Activated T-cell treated with anti-CD3 and anti-CD28 coated beads, Interleukin-2, amount 50 U/mL, for 24 hours (primary cell): ENCODE measurements at regions not wholly inside any gene's neighbourhood (a gene's known extent, or its start where the extent isn't known, plus 50 kb on each side); places are given as distances from the start of the nearest gene placed in this dataset.

Experiments
- DNase-seq: peaks from one replicate; pipeline ENCODE4 v3.0.0-alpha.2; 2020
- H3K27ac Mint-ChIP-seq: 2 replicates; pipeline ENCODE4 v1.8.0; 2020; ENCODE audit warnings: mild to moderate bottlenecking, mixed read lengths
- H3K27me3 Mint-ChIP-seq: 2 replicates; pipeline ENCODE4 v1.8.0; 2020; ENCODE audit warnings: mixed read lengths
- H3K36me3 Mint-ChIP-seq: 2 replicates; pipeline ENCODE4 v1.8.0; 2020; ENCODE audit warnings: low read depth, mixed read lengths
- H3K4me1 Mint-ChIP-seq: 2 replicates; pipeline ENCODE4 v1.8.0; 2020; ENCODE audit warnings: low read depth, mixed read lengths
- H3K4me3 Mint-ChIP-seq: 2 replicates; pipeline ENCODE4 v1.8.0; 2020; ENCODE audit warnings: mild to moderate bottlenecking, moderate library complexity, mixed read lengths
- H3K9me3 Mint-ChIP-seq: 2 replicates; pipeline ENCODE4 v1.8.0; 2020; ENCODE audit warnings: mixed read lengths

DNA sequence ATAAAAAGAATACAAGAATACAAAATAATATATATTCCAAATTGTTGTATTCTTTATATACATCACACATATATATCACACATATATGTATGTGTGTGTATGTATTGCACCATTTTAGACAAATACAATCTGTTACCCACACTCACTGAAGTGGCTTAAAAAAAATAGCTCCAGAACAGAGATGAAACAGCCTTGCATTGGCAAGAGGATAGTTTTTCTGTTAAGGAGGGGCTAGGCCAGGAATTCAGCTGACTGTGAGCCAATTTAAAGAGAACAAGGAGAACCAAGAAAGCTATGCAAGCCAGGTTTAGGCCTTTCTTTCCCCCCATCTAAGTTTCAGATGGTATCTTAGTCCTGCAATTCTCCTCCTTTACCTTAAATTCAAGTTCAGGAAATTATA lies 257.5 kb downstream of the MZT1 start:
- Mint-ChIP-seq H3K27ac (no peak overlapping the region), H3K9me3 (no peaks in the 10 kb centered on the region), H3K27me3 (no peaks in the 10 kb centered on the region), H3K36me3 (no peaks in the 10 kb centered on the region), H3K4me3 (no peak overlapping the region), H3K4me1 (no peaks in the 10 kb centered on the region)
- no peak for DNase-seq

DNA sequence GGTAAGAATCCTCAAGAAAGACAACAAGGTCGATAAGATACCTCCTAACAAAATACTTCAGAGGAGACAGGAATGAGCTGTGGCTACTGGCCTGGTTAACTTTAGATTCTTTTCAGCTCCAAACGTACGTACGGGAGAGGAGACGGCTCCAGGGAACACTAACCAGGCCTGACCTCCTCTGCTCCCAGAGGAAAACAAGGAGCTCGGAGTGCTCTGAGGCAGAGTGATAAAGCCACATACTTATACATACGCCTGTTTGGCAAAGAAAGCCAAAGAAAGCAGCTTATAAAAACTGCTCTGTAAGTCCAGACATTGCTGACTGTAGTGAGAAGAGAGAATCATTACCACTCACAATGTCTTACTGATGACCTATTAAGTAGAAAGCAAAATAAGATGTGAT lies 263.9 kb downstream of the MZT1 start:
- no peak for DNase-seq
- no peaks in the 10 kb centered on the region for H3K4me1 Mint-ChIP-seq
- no peaks in the 10 kb centered on the region for H3K9me3 Mint-ChIP-seq
- H3K36me3 Mint-ChIP-seq: no peaks in the 10 kb centered on the region
- H3K27ac Mint-ChIP-seq: no peak overlapping the region
- H3K27me3 Mint-ChIP-seq: no peaks in the 10 kb centered on the region
- no peak overlapping the region for H3K4me3 Mint-ChIP-seq

DNA sequence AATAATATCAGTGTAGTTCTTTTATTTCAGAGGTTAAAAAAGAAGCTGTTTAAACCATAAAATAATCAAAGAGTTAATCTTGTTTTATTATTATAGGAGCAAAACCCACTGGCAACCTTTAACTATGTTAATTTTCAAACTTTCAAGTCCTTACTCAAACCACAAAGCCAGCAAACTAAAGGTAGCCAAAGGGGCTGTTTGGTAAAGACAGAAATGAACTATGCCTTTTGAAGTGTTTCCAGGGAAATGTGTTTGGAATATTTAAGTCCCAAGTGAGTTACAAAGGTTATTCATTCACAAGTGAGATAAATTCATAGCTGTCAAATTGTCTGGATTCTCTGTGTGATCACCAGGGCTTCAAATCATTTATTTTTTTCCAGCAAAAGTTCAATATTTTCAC lies 264.7 kb downstream of the MZT1 start:
- Mint-ChIP-seq H3K36me3 (no peaks in the 10 kb centered on the region), H3K4me3 (no peak overlapping the region), H3K27me3 (no peaks in the 10 kb centered on the region), H3K4me1 (no peaks in the 10 kb centered on the region), H3K27ac (no peak overlapping the region), H3K9me3 (no peaks in the 10 kb centered on the region)
- DNase-seq: no peak

DNA sequence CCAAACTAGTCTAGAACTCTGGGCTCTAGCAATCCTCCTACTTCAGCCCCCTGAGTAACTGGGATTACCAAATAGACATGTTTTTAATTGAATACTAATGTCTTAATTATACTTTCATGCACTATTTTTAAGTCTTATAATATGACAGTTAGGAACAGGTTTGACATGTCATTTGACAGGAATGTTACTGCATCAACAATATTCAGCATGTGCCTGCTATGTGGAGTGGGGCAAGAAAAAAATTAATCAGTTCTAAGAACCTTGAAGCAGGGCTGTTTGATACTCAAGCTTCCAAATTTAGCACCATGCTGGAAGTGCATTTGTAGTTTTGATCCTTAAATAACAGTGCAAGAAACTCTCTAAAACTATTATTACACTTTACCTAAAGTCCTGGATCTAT lies 265.3 kb downstream of the MZT1 start:
- Mint-ChIP-seq H3K4me1 (no peaks in the 10 kb centered on the region), H3K27ac (no peak overlapping the region), H3K27me3 (no peaks in the 10 kb centered on the region), H3K9me3 (no peaks in the 10 kb centered on the region), H3K36me3 (no peaks in the 10 kb centered on the region), H3K4me3 (no peak overlapping the region)
- DNase-seq: no peak

DNA sequence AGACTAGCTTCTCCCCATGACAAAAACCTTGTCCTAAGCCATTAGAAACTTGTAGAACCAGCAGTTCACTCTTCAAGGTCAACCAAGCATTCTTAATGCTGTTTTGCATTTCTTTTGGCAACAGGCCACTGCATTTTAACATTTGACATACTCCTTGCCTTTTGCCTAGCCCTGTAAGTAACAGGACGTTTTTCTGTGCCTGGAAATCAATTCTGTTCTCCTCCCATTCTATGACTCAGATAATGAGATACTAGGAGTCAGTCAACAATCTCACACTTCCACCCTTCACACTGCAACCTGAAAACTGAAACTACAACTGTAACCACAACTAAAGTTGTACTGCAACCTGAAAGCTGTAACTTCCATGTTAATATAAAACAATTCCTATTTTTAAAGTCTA lies 268.7 kb downstream of the MZT1 start:
- DNase-seq: no peak
- Mint-ChIP-seq H3K4me1 (no peaks in the 10 kb centered on the region), H3K36me3 (no peaks in the 10 kb centered on the region), H3K9me3 (no peaks in the 10 kb centered on the region), H3K4me3 (no peak overlapping the region), H3K27ac (no peak overlapping the region), H3K27me3 (no peaks in the 10 kb centered on the region)

DNA sequence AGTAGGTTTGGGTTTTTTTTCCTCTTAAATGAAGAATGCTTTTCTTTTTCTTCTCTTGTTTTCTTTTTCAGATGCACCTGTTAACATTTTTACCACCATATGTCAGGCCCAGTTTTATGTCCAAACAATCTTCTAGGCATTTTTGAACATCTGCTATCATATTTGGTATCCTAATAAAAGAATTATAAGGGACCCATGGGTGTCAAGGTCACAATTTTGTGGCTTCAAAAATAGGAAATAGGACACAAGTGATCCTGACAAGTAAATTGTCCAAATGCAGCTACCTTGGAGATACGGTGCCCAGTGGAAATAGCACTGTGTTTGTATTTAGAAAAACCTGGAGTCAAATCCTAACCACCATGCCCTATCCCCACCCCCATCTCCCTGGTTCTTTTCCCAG lies 270.3 kb downstream of the MZT1 start:
- H3K27ac Mint-ChIP-seq: no peak overlapping the region
- H3K27me3 Mint-ChIP-seq: no peaks in the 10 kb centered on the region
- H3K9me3 Mint-ChIP-seq: no peaks in the 10 kb centered on the region
- no peak for DNase-seq
- no peaks in the 10 kb centered on the region for H3K36me3 Mint-ChIP-seq
- H3K4me3 Mint-ChIP-seq: no peak overlapping the region
- no peaks in the 10 kb centered on the region for H3K4me1 Mint-ChIP-seq

DNA sequence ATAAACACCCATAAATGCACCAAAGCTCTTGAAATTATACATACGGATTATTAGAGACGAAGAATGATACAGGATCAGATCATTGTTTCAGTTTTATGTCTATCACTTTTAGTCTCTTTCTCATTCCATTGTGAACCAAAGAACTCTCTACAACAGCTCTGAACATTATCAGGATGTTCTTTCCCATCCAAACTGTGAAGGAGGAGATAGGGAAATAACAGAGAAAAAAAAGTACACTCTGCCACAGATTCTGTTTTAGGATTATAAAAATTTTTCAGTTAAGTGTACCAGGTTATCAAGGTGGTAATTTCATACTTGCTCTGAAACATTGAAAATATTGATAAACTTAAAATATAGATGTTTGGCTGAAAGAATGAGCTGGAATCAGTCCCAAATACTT lies 270.9 kb downstream of the MZT1 start:
- Mint-ChIP-seq H3K4me1 (no peaks in the 10 kb centered on the region), H3K36me3 (no peaks in the 10 kb centered on the region), H3K4me3 (no peak overlapping the region), H3K27ac (no peak overlapping the region), H3K27me3 (no peaks in the 10 kb centered on the region), H3K9me3 (no peaks in the 10 kb centered on the region)
- no peak for DNase-seq

DNA sequence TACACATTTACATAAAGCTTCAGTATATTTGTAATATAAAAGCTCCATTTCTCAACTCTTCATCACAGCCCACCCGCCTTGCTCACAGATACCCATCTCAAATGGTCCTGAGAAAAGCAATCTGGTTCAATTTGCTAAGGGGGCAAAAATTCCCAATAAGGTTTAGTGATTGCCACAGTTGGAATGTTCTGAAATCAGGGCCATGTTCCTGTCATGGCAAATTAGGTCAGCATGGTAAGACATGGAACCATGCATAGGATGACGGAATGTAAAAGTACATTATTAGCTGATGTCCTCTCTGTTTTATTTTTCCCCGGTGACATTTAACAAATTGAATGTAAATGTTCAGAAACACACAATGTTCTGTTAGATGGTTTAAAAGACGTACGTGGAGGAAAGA lies 274.3 kb downstream of the MZT1 start:
- H3K27ac Mint-ChIP-seq: no peak overlapping the region
- H3K9me3 Mint-ChIP-seq: peaks cover 2% of the 10 kb centered on the region
- no peaks in the 10 kb centered on the region for H3K36me3 Mint-ChIP-seq
- H3K4me1 Mint-ChIP-seq: no peaks in the 10 kb centered on the region
- H3K4me3 Mint-ChIP-seq: no peak overlapping the region
- H3K27me3 Mint-ChIP-seq: no peaks in the 10 kb centered on the region
- no peak for DNase-seq

DNA sequence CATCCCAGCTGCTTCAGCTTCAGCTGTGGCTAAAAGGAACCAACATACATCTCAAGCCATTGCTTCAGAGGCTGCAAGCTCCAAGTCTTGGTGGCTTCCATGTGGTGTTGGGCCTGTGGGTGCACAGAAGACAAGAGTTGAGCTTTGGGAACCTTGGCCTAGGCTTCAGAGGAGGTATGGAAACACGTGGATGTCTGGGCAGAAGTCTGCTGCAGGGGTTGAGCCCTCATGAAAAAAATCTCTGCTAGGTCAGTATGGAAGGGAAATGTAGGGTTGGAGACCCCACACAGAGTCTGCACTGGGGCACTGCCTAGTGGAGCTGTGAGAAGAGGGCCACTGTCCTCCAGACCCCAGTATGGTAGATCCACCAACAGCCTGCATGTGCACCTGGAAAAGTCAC lies 279.3 kb downstream of the MZT1 start:
- Mint-ChIP-seq H3K27ac (no peak overlapping the region), H3K27me3 (no peaks in the 10 kb centered on the region), H3K4me1 (no peaks in the 10 kb centered on the region), H3K36me3 (no peaks in the 10 kb centered on the region), H3K9me3 (peaks cover 2% of the 10 kb centered on the region), H3K4me3 (no peak overlapping the region)
- DNase-seq: no peak

DNA sequence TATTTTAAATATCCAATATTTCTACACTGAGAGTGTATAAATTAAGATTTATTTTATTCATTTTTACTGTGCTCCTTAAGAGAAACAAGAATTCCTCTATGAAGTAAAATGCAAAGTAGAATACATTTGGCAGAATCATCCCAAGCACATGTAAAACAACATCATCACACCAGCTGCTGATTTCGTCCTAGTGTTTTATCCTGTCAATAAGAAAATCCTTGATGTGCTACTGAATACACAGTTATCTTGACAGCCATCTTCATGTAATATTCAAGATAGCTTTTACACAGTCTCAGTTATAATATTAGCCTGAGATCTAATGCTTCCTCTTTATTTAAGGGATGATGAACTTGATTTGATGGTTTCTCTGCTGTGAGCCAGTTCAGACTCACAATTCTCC lies 282.4 kb downstream of the MZT1 start:
- no peak for DNase-seq
- Mint-ChIP-seq H3K27ac (no peak overlapping the region), H3K27me3 (no peaks in the 10 kb centered on the region), H3K4me1 (no peaks in the 10 kb centered on the region), H3K9me3 (peaks cover 2% of the 10 kb centered on the region), H3K36me3 (no peaks in the 10 kb centered on the region), H3K4me3 (no peak overlapping the region)

DNA sequence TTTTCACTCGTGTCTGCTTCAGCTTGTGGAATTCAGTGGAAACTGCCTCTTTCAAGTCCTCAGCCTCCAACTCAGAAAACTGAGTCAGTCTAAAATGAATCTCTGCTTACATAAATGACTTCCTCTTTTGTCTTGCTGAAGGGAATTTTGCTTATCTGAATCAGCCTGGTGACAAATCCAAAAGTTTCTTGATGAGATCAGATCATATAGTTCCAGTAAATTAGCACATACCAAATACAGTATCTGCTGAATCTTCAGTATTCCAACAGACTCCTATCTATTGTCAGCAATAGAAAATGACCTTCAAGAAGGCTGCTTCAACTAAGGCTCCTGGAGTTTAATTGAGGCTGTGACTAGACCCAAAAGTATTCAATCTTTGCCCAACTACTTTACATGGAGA lies 290.0 kb downstream of the MZT1 start:
- H3K27me3 Mint-ChIP-seq: no peaks in the 10 kb centered on the region
- H3K36me3 Mint-ChIP-seq: no peaks in the 10 kb centered on the region
- no peaks in the 10 kb centered on the region for H3K4me1 Mint-ChIP-seq
- H3K4me3 Mint-ChIP-seq: no peak overlapping the region
- H3K9me3 Mint-ChIP-seq: no peaks in the 10 kb centered on the region
- DNase-seq: no peak
- H3K27ac Mint-ChIP-seq: no peak overlapping the region

DNA sequence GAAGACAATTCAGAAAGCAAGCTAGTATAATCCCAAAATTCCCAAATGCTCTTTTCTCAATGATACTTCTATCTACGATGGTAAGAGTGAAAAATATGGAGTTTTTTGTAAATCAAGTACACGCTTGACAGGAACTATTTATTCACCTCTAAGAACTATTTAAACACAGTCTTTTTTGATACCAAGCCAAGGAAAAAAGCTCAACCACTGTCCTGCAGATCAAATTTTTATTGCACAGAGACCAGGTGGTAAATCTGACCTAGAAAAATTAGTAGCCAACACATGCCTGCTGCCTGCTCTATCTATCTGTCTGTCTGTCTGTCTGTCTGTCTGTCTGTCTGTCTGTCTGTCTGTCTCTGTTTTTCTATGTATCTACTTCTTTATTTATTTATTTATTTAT lies 292.2 kb downstream of the MZT1 start:
- no peaks in the 10 kb centered on the region for H3K27me3 Mint-ChIP-seq
- H3K9me3 Mint-ChIP-seq: no peaks in the 10 kb centered on the region
- H3K4me1 Mint-ChIP-seq: no peaks in the 10 kb centered on the region
- H3K36me3 Mint-ChIP-seq: no peaks in the 10 kb centered on the region
- DNase-seq: no peak
- H3K27ac Mint-ChIP-seq: no peak overlapping the region
- no peak overlapping the region for H3K4me3 Mint-ChIP-seq

DNA sequence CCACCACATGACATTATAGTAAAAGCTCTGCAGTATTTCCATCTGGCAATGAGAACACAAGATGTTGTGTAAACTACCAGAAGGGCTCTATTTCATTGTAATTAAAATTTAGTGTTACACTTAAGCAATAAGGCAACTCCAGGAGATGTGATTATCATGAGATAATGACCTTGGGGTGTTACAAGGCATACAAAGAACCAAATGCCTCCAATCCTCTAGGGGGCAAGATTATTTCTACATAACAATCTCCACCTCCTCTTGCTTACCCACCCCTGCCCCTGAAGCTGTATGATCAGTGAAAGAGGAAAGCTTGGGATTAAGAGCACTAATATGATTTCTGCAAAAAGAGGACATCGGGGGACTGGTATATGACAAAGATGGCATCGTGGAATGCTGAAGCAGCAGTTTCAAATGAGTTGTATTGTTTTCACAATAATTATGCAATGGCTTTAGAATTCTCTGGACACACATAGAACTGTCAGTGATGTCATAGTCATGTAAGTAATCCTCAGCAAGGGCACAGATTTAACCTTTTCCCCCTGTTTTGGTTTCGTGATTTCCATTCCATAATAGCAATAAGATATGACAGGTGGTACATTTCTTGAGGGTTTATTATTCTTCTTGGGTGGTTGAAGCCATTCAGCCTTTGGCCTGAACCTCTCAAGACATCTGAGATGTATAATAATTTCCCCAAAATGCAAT lies 295.3 kb downstream of the MZT1 start:
- Mint-ChIP-seq H3K27me3 (no peaks in the 10 kb centered on the region), H3K4me1 (no peaks in the 10 kb centered on the region), H3K4me3 (no peak overlapping the region), H3K27ac (no peak overlapping the region), H3K36me3 (no peaks in the 10 kb centered on the region), H3K9me3 (no peaks in the 10 kb centered on the region)
- DNase-seq: no peak

DNA sequence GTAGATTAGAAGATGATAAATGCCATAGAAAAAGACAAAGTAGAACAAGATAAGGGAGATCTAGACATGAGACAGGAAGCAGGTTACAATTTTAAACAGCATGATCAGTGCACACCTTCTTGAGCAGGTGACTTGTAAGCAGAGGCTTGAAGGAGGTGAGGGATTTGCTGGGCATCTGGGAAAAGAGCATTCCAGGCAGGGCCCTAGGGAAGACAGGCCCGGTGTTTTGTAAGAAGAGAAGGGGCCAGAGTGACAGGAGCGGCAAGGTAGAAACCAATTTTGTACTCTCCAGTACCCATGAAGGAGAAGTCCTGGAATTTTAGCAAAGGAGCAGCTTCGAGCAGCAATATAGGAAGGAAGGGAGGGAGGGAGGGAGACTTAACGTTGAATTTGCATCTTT lies 296.5 kb downstream of the MZT1 start:
- no peaks in the 10 kb centered on the region for H3K27me3 Mint-ChIP-seq
- no peaks in the 10 kb centered on the region for H3K36me3 Mint-ChIP-seq
- no peak overlapping the region for H3K27ac Mint-ChIP-seq
- no peaks in the 10 kb centered on the region for H3K9me3 Mint-ChIP-seq
- no peak overlapping the region for H3K4me3 Mint-ChIP-seq
- H3K4me1 Mint-ChIP-seq: no peaks in the 10 kb centered on the region
- DNase-seq: no peak

DNA sequence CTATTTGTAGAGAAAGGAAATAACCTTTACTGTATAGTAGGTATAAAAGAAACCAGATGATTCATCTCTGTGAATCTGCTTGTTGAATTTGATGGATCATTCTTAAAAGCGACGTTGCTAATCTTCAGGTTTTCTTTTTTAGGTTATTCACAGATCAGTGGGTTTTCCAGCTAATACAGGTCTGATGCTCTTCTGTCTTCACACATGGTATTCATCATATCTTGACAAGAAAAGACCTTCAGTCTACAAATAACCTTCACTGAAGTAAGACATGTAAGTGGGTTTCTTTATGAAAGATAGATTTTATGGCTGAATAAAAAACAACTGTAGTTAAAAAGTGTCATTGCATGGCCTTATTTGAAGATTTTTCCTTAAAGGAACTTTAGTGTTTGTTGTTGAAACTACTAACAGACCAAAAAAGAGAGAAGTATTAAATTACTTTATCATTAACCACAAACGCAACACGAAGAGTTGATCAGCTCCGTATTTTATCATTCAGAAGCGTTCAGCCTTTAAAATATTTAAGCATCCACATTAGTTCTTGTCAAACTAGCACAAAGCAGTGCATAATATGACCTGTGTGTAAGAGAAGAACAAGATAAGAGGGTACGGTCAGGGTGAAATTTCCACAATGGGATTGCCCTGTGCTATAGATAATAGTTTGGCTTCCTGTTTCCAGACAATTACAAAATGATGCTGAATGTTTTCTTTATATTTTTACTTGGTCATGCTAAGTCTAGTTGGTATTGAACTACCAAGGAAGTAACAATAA lies 299.5 kb downstream of the MZT1 start:
- Mint-ChIP-seq H3K4me3 (no peak overlapping the region), H3K27me3 (no peaks in the 10 kb centered on the region), H3K9me3 (no peaks in the 10 kb centered on the region), H3K27ac (no peak overlapping the region), H3K36me3 (no peaks in the 10 kb centered on the region), H3K4me1 (no peaks in the 10 kb centered on the region)
- DNase-seq: no peak
